Posterior cingulate gyrus (tissue), 11 donors: ENCODE measurements at regions not wholly inside any gene's neighbourhood (a gene's known extent, or its start where the extent isn't known, plus 50 kb on each side); places are given as distances from the start of the nearest gene placed in this dataset.

Experiments used
- DNase-seq, 10 donors: peaks; one replicate each; pipeline versions ENCODE4 v3.0.0 to v3.0.0-alpha.2; 2020 to 2021; ENCODE audit warnings: mixed read lengths in 3 of 10
- intact Hi-C: fragments of 100-400 bp; cut with DNase I; formaldehyde crosslinking; loops from one replicate; pipeline ENCODE4 v1.15.1; 2023

DNA sequence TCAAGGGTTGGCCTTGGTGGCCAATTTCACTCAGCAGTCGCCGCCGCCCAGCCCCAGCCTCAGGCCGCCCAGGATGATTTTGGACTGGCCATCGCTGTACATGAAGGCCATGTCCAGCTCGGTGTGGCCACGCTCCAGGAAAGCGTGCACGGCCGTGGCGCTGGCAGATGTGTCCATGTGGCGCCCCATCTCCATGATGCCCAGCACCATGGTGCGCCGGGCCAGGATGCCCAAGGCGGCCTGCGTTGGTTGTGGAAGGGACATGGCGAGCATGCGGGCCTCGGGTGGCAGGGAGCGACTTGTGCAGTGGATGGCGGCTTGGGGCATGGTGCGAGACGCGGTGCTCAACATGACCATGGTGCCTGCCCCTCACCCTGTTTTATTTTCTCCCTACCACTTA lies 55.4 kb downstream of the ZCCHC12 start:
- intact Hi-C loops = no loop called here
- DNase-seq = peak in 1 of 10 donors; percentile 64

DNA sequence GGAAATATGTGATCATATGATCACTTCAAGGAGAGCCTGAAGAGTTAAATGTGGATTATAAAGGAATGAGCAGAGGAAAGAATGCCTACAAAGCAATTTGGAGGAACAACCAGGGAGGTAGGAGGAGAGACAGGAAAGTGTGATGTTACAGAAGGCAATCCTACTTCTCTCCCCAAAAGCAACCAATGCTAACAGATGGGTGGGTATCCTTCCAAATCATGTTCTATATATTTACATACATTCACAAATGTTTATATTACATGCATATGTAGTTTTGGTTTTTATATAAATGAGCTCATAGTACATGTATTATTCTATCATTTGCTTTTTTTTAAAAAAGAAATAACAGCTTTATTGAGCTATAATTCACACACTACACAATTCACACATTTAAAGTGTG lies 56.0 kb downstream of the ZCCHC12 start:
- no peak for DNase-seq
- intact Hi-C loops = no loop called here

GRCh38 chrX:118883994-118884393 lies 60.4 kb downstream of the ZCCHC12 start:
- intact Hi-C loops = no loop called here
- DNase-seq = no peak

GRCh38 chrX:118884552-118885138 lies 61.0 kb downstream of the ZCCHC12 start:
- intact Hi-C loops = no loop called here
- DNase-seq = no peak

DNA sequence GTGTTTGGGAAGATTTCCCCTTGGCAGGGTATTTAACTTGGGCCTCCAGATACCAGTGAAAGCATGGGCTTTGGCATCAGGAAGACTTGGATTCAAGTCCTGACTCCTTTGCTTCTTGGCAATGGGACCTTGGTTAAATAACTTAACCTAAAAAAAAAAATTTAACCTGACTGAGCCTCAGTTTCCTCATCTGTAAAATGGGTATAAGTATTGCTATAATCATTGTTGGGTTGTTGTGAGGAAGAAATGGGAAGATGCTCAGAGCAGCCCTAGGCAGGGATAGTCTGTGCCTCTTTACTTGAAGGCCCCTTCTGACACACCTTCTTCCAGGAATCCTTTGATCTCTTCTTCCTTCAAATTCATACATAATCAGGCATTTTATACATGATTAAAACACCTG lies 70.3 kb downstream of the ZCCHC12 start:
- no peak for DNase-seq

DNA sequence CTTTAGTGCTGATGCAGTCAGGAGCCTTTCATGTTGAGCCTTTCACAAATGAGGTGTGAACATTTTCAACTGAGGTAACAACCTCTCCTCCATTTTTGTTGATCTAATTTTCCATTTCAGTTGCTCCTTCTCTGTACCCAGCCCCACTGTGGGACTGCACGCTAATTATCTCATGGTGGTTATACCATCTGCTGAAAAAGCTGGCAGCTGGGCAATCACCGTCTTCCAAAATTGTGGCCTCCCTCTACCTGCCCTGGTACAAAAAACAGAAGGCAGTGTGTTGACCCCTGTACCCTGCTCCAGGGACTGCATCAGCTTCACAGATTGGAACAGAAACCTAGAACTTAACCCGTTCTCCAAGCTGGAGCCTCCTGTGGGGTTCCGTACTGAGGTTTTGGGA lies 72.4 kb upstream of the LONRF3 start:
- intact Hi-C loops = no loop called here
- DNase-seq = no peak

More for the DNA sequence above, 70.3 kb downstream of the ZCCHC12 start:
- intact Hi-C loops = no loop called here

DNA sequence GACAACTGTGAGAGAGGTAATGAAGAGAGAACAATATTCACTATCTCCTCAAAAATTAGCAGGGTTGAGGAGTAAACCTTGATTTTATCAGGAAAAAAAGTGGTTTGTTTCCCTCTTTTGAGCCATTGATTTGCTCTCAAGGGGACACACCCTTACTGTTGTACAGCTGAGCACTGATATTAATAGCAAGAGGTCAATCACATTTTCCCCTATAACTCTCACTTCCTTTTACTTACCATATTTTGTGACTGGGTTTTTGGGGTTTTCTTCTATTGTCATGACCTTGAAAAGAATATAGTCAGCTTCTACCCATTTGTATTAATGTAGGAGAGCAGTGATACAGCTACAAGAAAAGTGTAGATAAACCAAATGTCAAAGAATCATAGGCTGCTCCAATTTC lies 70.2 kb upstream of the LONRF3 start:
- DNase-seq = no peak
- intact Hi-C loops = no loop called here

- DNase-seq = no peak
- intact Hi-C loops = no loop called here
Observed at GRCh38 chrX:118904664-118905063, 69.8 kb upstream of the LONRF3 start.
